Thymus (tissue), 11 donors: ENCODE measurements at regions not wholly inside any gene's neighbourhood (a gene's known extent, or its start where the extent isn't known, plus 50 kb on each side); places are given as distances from the start of the nearest gene placed in this dataset.

Source experiments
- DNase-seq, 9 donors: peaks; one replicate each; pipeline ENCODE4 v3.0.0-alpha.2; 2013; ENCODE audit warnings: low spot score in 9 of 9, low read depth in 6 of 9, missing footprints in 1 of 9
- H3K27ac ChIP-seq, 2 donors: one replicate each; pipeline ENCODE4 v1.5.1; 2013; ENCODE audit warnings: control low read depth in 1 of 2, low read depth in 1 of 2, low read length in 1 of 2, mild to moderate bottlenecking in 1 of 2, moderate library complexity in 1 of 2
- H3K27me3 ChIP-seq, 2 donors: one replicate each; pipeline ENCODE4 v1.5.1; 2013; ENCODE audit warnings: low read length in 1 of 2; ENCODE audit not compliant: control insufficient read depth in 2 of 2, insufficient read depth in 1 of 2
- H3K36me3 ChIP-seq, 2 donors: one replicate each; pipeline ENCODE4 v1.5.1; 2013; ENCODE audit warnings: low read length in 1 of 2, mild to moderate bottlenecking in 1 of 2, moderate library complexity in 1 of 2; ENCODE audit not compliant: control insufficient read depth in 2 of 2, insufficient read depth in 2 of 2
- H3K4me1 ChIP-seq, 2 donors: one replicate each; pipeline ENCODE4 v1.5.1; 2013; ENCODE audit warnings: low read length in 2 of 2; ENCODE audit not compliant: control insufficient read depth in 2 of 2, insufficient read depth in 2 of 2
- H3K4me3 ChIP-seq, 2 donors: one replicate each; pipeline ENCODE4 v1.5.1; 2013; ENCODE audit warnings: low read length in 2 of 2, control low read depth in 1 of 2, mild to moderate bottlenecking in 1 of 2
- H3K9me3 ChIP-seq, 2 donors: one replicate each; pipeline ENCODE4 v1.5.1; 2013; ENCODE audit warnings: low read length in 1 of 2, mild to moderate bottlenecking in 1 of 2; ENCODE audit not compliant: control insufficient read depth in 2 of 2, insufficient read depth in 1 of 2
- WGBS: extraction: QIAGEN DNeasy Blood & Tissue Kit; methylation state at CpG from one replicate; pipeline ENCODE4 v1.1.7; 2013; 5-methylcytosine and 5-hydroxymethylcytosine counted together
- donor health status: healthy.

DNA sequence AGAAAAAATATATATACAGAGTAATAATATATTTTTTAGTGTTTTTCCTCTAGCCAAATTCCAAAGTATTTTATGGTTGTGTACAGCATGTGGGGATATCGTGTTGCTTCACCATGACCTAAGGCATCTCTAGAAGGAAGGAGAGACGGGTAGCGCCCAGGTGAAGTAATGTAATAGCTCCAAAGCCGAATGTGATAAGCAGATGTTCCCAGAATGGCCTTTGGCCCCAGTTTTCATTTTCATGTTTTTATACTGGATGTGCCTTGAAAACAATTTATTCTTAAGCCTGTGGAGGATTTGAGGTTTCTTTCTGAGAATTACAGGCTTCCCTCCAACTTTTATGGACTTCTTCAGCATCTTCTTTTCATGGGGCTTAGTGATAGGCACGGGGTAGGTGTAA is 587.9 kb upstream of the KIRREL3 start:
- WGBS = 94% methylated on average over 5 of the region's 5 CpGs
- Histone ChIP-seq H3K36me3 (no peaks in the 10 kb centered on the region), H3K4me3 (no peak overlapping the region), H3K4me1 (no peaks in the 10 kb centered on the region), H3K9me3 (no peaks in the 10 kb centered on the region), H3K27me3 (no peaks in the 10 kb centered on the region), H3K27ac (no peak overlapping the region)
- DNase-seq = no peak

DNA sequence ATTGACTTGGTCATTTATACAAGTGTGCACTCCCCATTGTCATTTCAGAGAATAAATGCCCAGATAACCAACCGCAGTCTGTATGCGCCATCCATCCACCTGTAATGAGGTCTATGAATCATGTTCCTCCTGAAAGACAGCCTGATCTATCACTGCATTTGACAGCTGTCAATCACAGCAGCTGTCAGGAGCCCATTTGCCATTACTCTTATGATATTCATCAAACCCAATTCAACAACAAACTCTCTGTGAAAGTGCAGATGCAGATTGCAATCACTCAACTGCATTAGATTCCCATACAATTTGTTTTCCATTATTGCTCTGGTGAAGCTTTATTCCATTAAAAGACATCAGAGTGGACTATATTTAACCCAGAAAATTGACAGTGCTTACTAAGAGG is 586.9 kb upstream of the KIRREL3 start:
- Histone ChIP-seq H3K27ac (no peak overlapping the region), H3K36me3 (no peaks in the 10 kb centered on the region), H3K4me1 (no peaks in the 10 kb centered on the region), H3K27me3 (no peaks in the 10 kb centered on the region), H3K4me3 (no peak overlapping the region), H3K9me3 (no peaks in the 10 kb centered on the region)
- DNase-seq = no peak
- WGBS = over 99% methylated on average over 2 of the region's 2 CpGs

GRCh38 chr11:127576210-127576609 is 575.6 kb upstream of the KIRREL3 start:
- no peaks in the 10 kb centered on the region for H3K9me3 ChIP-seq
- WGBS = 93% methylated on average over 7 of the region's 7 CpGs
- H3K27me3 ChIP-seq = no peaks in the 10 kb centered on the region
- no peaks in the 10 kb centered on the region for H3K36me3 ChIP-seq
- DNase-seq = no peak
- H3K4me1 ChIP-seq = no peaks in the 10 kb centered on the region
- H3K4me3 ChIP-seq = no peak overlapping the region
- H3K27ac ChIP-seq = no peak overlapping the region

GRCh38 chr11:127574478-127574877 is 573.9 kb upstream of the KIRREL3 start:
- no peak overlapping the region for H3K27ac ChIP-seq
- 94% methylated on average over 5 of the region's 5 CpGs for WGBS
- no peak overlapping the region for H3K4me3 ChIP-seq
- no peaks in the 10 kb centered on the region for H3K36me3 ChIP-seq
- DNase-seq = no peak
- H3K4me1 ChIP-seq = no peaks in the 10 kb centered on the region
- H3K9me3 ChIP-seq = no peaks in the 10 kb centered on the region
- no peaks in the 10 kb centered on the region for H3K27me3 ChIP-seq

- H3K9me3 ChIP-seq = no peaks in the 10 kb centered on the region
- DNase-seq = no peak
- no peak overlapping the region for H3K27ac ChIP-seq
- H3K27me3 ChIP-seq = no peaks in the 10 kb centered on the region
- no peaks in the 10 kb centered on the region for H3K4me1 ChIP-seq
- H3K4me3 ChIP-seq = no peak overlapping the region
- no peaks in the 10 kb centered on the region for H3K36me3 ChIP-seq
- 82% methylated on average over 3 of the region's 3 CpGs for WGBS
These were observed 568.3 kb upstream of the KIRREL3 start for GRCh38 chr11:127568891-127569290.

- Histone ChIP-seq H3K9me3 (no peaks in the 10 kb centered on the region), H3K27me3 (no peaks in the 10 kb centered on the region), H3K36me3 (no peaks in the 10 kb centered on the region), H3K4me3 (no peak overlapping the region), H3K27ac (no peak overlapping the region), H3K4me1 (no peaks in the 10 kb centered on the region)
- DNase-seq = no peak
- 86% methylated on average over 2 of the region's 2 CpGs for WGBS
These were observed 566.8 kb upstream of the KIRREL3 start for GRCh38 chr11:127567237-127567932.

GRCh38 chr11:127564810-127565209 is 564.2 kb upstream of the KIRREL3 start:
- Histone ChIP-seq H3K4me3 (no peak overlapping the region), H3K27me3 (no peaks in the 10 kb centered on the region), H3K4me1 (no peaks in the 10 kb centered on the region), H3K27ac (no peak overlapping the region), H3K36me3 (no peaks in the 10 kb centered on the region), H3K9me3 (no peaks in the 10 kb centered on the region)
- 95% methylated on average over 4 of the region's 4 CpGs for WGBS
- no peak for DNase-seq

DNA sequence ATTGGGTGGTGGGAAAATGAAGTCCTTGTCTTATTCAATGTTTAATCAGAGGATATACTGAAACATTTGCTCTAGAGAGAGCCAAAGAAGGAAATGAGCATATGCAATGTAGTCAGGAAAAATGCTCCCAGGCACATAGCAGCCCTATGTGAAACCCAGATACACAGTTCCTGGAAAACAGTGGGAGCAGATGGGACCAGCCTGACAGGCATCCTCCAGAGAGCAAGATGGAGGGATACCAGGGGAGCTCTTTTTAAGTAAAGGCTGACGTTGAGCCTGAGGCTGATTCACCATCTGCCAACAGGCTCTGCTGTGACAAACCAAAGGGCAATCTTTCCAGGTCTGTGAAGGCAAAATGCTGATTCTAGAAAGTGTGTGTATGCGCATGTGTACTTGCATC is 559.4 kb upstream of the KIRREL3 start:
- no peaks in the 10 kb centered on the region for H3K27me3 ChIP-seq
- 69% methylated on average over 2 of the region's 2 CpGs for whole genome bisulfite sequencing
- H3K27ac ChIP-seq = no peak overlapping the region
- H3K36me3 ChIP-seq = no peaks in the 10 kb centered on the region
- H3K4me1 ChIP-seq = no peaks in the 10 kb centered on the region
- H3K9me3 ChIP-seq = no peaks in the 10 kb centered on the region
- no peak for DNase-seq
- no peak overlapping the region for H3K4me3 ChIP-seq

GRCh38 chr11:127552446-127552845 is 551.9 kb upstream of the KIRREL3 start:
- Histone ChIP-seq H3K27ac (no peak overlapping the region), H3K36me3 (no peaks in the 10 kb centered on the region), H3K9me3 (no peaks in the 10 kb centered on the region), H3K4me3 (no peak overlapping the region), H3K4me1 (no peaks in the 10 kb centered on the region), H3K27me3 (no peaks in the 10 kb centered on the region)
- 92% methylated on average over 6 of the region's 6 CpGs for WGBS
- no peak for DNase-seq
